Fibroblast of the aortic adventitia (primary cell): ENCODE measurements at regions not wholly inside any gene's neighbourhood (a gene's known extent, or its start where the extent isn't known, plus 50 kb on each side); places are given as distances from the start of the nearest gene placed in this dataset.

ENCODE experiments used
- DNase-seq: peaks from one replicate; pipeline ENCODE4 v3.0.0-alpha.2; 2010; ENCODE audit warnings: low read depth
- H3K4me3 ChIP-seq: 2 replicates; pipeline ENCODE4 v1.5.1; 2011; ENCODE audit warnings: low read depth, mild to moderate bottlenecking, control low read depth, low read length, moderate library complexity
- TF ChIP-seq, protein P1 (sequence below): IDR thresholded peaks from 2 replicates; pipeline ENCODE4 v1.5.1; 2011; ENCODE audit warnings: mild to moderate bottlenecking, low read length, control low read depth, inconsistent platforms; ENCODE audit not compliant: insufficient read depth

DNA sequence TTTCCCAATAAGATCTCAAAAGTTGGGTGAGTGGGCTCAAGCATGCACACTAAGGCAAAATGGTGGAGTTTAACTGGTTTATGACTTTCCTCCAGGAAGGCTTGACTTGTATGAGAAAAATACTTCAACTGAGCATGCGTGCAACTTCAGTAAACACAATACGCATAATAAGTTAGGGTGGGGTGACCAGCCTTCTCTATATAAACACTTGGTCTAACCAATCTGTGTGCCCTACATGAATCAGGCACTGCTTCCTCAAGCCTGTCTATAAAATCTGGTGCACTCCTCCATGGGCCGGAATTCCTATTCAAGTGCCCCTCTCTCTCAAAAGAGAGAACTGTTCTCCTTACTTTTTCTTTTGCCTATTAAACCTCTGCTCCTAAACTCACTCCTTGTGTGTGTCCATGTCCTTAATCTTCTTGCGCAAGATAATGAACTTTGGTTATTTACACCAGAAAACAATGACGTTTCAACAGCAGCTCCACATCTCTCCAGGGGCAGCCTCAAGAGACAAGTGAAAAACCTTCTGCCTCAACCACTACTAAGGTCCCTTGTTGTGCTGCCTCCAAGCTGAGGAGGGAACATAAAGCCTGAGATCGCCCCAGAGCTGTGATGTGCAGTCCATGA lies 352.6 kb downstream of the CAAP1 start:
- H3K4me3 ChIP-seq: no peak overlapping the region
- DNase-seq: no peak
- TF ChIP-seq, protein P1, sequence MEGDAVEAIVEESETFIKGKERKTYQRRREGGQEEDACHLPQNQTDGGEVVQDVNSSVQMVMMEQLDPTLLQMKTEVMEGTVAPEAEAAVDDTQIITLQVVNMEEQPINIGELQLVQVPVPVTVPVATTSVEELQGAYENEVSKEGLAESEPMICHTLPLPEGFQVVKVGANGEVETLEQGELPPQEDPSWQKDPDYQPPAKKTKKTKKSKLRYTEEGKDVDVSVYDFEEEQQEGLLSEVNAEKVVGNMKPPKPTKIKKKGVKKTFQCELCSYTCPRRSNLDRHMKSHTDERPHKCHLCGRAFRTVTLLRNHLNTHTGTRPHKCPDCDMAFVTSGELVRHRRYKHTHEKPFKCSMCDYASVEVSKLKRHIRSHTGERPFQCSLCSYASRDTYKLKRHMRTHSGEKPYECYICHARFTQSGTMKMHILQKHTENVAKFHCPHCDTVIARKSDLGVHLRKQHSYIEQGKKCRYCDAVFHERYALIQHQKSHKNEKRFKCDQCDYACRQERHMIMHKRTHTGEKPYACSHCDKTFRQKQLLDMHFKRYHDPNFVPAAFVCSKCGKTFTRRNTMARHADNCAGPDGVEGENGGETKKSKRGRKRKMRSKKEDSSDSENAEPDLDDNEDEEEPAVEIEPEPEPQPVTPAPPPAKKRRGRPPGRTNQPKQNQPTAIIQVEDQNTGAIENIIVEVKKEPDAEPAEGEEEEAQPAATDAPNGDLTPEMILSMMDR: no peak

DNA sequence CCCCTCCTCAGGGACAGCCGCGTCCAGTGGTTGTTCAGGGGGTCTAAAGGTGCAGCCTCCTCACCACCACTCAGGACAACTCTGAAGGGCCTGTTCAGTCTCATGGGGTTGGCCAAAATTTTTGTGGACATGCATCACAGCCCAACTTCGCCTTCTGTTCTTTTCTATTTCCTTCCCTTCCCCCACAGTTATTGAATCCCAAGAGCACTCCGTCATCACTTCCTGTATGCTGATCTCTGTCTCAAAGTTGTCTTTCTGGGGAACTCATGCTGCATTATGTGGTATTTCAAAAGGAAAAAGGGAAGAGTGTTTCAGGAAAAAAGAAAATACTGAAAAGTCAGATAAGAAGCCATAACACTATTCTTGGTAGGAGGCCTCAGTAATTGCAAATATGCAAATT lies 355.4 kb downstream of the CAAP1 start:
- TF ChIP-seq, protein P1: no peak
- no peak overlapping the region for H3K4me3 ChIP-seq
- no peak for DNase-seq

DNA sequence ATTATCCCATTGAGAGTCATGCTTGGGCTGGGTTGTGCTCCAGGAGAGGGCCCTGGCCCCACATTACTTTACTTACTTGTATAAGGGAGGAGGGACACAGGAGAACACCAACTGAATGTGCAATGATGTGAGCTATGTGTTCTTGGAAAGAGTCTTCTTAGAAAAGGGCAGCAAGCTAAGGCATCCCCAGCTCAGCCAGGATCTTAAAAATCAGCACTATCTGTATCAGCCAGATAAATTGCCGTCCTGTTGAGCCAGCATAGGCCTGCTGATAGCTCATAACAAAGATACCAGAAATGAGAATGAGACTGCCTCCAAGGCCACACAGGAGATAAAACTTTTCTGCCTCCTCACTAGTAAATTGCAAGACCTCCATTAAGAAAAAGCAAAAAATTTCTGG lies 357.5 kb downstream of the CAAP1 start:
- H3K4me3 ChIP-seq: no peak overlapping the region
- DNase-seq: no peak
- TF ChIP-seq, protein P1: no peak

DNA sequence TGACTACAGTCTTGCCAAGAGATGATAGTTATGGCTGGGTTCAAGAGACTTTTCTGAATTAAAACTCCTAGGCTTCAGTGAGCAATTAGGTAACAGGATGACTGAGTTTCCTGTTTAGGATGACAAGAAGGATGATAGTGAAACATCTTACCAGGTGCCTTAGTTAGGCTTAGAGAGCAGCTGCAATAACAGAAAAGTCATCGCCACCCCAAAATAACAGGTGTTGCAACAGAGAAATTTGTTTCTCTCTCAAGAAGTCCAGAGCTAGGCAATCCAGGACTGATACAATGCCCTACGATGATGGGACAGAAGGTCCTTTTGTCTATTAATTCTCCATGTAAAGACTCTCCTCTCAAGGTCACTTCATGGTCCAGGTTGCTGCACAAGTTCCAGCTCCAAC lies 361.8 kb downstream of the CAAP1 start:
- TF ChIP-seq, protein P1: no peak
- H3K4me3 ChIP-seq: no peak overlapping the region
- no peak for DNase-seq

DNA sequence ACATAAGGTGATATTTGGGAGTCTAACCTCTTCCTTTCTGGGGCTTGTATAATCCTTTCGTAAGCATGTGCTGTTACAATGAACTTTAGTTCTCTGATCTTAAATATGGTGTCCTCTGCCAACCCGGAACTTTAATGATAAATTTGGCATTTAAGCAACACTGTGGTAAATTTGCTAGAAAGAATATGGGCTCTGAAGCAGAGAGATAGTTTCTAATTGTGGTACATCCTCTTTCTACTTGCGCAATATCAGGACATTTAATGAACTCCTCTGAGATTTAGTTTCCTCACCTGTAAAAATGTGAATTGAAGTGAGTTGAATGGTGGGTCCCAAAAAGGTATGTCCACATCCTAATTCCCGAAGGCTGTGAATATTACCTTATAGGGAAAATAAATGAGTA lies 364.7 kb downstream of the CAAP1 start:
- TF ChIP-seq, protein P1: no peak
- no peak overlapping the region for H3K4me3 ChIP-seq
- no peak for DNase-seq

DNA sequence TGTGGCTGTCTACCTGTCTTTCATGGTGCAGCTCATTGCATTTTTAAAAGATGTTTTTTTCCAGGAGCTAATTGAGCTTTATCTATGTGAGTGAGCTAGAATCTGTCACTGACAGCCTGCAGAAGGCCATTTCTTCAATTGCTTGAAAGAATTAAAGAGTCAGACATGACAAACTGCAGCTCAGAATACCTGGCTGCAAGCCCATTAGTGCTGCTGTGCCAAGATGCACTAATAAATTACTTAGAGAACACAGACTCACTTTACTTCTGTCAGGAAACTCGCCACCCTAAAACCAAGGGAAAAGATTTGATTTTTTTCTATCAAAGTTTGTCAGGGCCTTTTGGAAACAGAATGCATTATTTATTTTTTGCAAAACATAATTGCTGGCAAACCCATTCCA lies 368.3 kb downstream of the CAAP1 start:
- TF ChIP-seq, protein P1: no peak
- no peak overlapping the region for H3K4me3 ChIP-seq
- no peak for DNase-seq

DNA sequence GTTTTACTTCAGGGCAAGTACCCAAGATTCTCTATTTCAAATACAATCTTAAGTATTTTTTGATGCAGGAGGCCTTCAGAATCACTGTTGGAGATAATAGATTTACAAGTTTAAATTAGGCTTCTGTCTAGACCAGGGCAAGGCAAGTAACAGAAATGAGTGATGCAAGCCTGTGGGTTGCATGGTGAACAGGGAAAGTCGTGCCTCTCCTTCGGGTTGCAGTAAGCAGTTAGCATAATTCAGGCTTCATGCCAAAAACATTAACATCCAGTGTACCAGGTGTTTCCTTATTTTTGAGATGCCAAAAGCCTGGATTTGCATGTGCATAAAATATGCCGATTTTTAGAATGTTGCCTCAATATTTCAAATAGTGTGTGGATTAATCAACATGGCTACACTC lies 369.0 kb downstream of the CAAP1 start:
- TF ChIP-seq, protein P1: no peak
- no peak overlapping the region for H3K4me3 ChIP-seq
- DNase-seq: no peak
